H1 (cell line): ENCODE measurements at regions not wholly inside any gene's neighbourhood (a gene's known extent, or its start where the extent isn't known, plus 50 kb on each side); places are given as distances from the start of the nearest gene placed in this dataset.

Experiments
- CTCF ChIA-PET: fragments of 300-600 bp; sonication (Branson Sonifier 250); formaldehyde crosslinking; loops from one replicate; lab custom pipeline; 2021; ENCODE audit not compliant: partially characterized antibody; lab: Charles Lee
- POLR2A ChIA-PET: fragments of 300-600 bp; sonication (Branson Sonifier 250); formaldehyde crosslinking; loops from one replicate; lab custom pipeline; 2021; ENCODE audit warnings: inconsistent platforms; ENCODE audit not compliant: partially characterized antibody; lab: Charles Lee
- DNase-seq, 2 experiments: peaks; one replicate each; pipeline versions ENCODE4 v3.0.0 to v3.0.0-alpha.2; 2010 to 2022; ENCODE audit warnings: low spot score in 2 of 2, low read depth in 1 of 2, mixed read lengths in 1 of 2
- FAIRE-seq: peaks from 2 replicates; lab custom pipeline; 2011; peaks lifted over from hg19 to GRCh38; lab: Jason Lieb, UNC
- H2AFZ ChIP-seq: 2 replicates; pipeline ENCODE4 v1.8.1; 2012; ENCODE audit warnings: low read length, inconsistent platforms
- H2AK5ac ChIP-seq: 2 replicates; pipeline ENCODE4 v1.6.1; 2013; ENCODE audit warnings: low read depth, low read length
- H2BK120ac ChIP-seq: replicated peaks from 2 replicates; pipeline ENCODE3; 2013; ENCODE audit warnings: low read depth, low read length, inconsistent platforms
- H2BK12ac ChIP-seq: 2 replicates; pipeline ENCODE4 v1.6.1; 2013; ENCODE audit warnings: low read depth, low read length
- H2BK15ac ChIP-seq: 2 replicates; pipeline ENCODE4 v1.6.1; 2013; ENCODE audit warnings: low read length
- H2BK20ac ChIP-seq: 2 replicates; pipeline ENCODE4 v1.6.1; 2013; ENCODE audit warnings: low read length
- H2BK5ac ChIP-seq: 2 replicates; pipeline ENCODE4 v1.6.1; 2013; ENCODE audit warnings: low read depth, low read length
- H3K14ac ChIP-seq: 2 replicates; pipeline ENCODE4 v1.6.1; 2013; ENCODE audit warnings: inconsistent platforms; ENCODE audit not compliant: insufficient read length
- H3K18ac ChIP-seq: 2 replicates; pipeline ENCODE4 v1.6.1; 2013; ENCODE audit warnings: low read length; ENCODE audit errors: extremely low read depth
- H3K23ac ChIP-seq: 2 replicates; pipeline ENCODE4 v1.6.1; 2013; ENCODE audit warnings: inconsistent platforms; ENCODE audit not compliant: insufficient read length
- H3K23me2 ChIP-seq: 2 replicates; pipeline ENCODE4 v1.6.1; 2013; ENCODE audit warnings: low read depth, low read length
- H3K27ac ChIP-seq: 2 replicates; pipeline ENCODE4 v1.6.1; 2011; ENCODE audit warnings: low read depth, low read length, inconsistent platforms
- H3K27me3 ChIP-seq, 4 experiments: replicated peaks in 1 of 4; 1 replicate in 1 of 4; 2 replicates in 3 of 4; pipeline versions ENCODE4 v1.6.1 to v1.8.1; 2011 to 2013; ENCODE audit warnings: low read length in 3 of 4, mild to moderate bottlenecking in 3 of 4, inconsistent platforms in 2 of 4, mixed read lengths in 2 of 4, moderate library complexity in 1 of 4; ENCODE audit not compliant: control insufficient read depth in 3 of 4, insufficient read depth in 3 of 4; ENCODE audit errors: extremely low read depth in 1 of 4
- H3K36me3 ChIP-seq, 4 experiments: 2 replicates each; pipeline versions ENCODE4 v1.6.1 to v1.8.1; 2011 to 2013; ENCODE audit warnings: mild to moderate bottlenecking in 4 of 4, low read length in 3 of 4, moderate library complexity in 2 of 4, control low read depth in 1 of 4, inconsistent platforms in 1 of 4; ENCODE audit not compliant: insufficient read depth in 4 of 4, control insufficient read depth in 2 of 4
- H3K4ac ChIP-seq: replicated peaks from 2 replicates; pipeline ENCODE3; 2013; ENCODE audit warnings: low read length, low read depth, mixed read lengths, inconsistent platforms; ENCODE audit not compliant: insufficient read length
- H3K4me1 ChIP-seq, 4 experiments: replicated peaks in 1 of 4; 1 replicate in 1 of 4; 2 replicates in 3 of 4; pipeline versions ENCODE4 v1.6.1 to v1.8.1; 2011 to 2013; ENCODE audit warnings: low read length in 3 of 4, inconsistent platforms in 2 of 4, mixed read lengths in 1 of 4; ENCODE audit not compliant: insufficient read depth in 4 of 4, control insufficient read depth in 3 of 4
- H3K4me2 ChIP-seq, 2 experiments: 2 replicates each; pipeline versions ENCODE4 v1.6.1 to v1.8.1; 2011 to 2013; ENCODE audit warnings: low read depth in 2 of 2, low read length in 2 of 2, control low read depth in 1 of 2, inconsistent platforms in 1 of 2, mild to moderate bottlenecking in 1 of 2; ENCODE audit not compliant: insufficient read depth in 1 of 2
- H3K4me3 ChIP-seq, 4 experiments: fragments of 200-600, 300-600 bp in 1 of 4; sonication (generic), shearing (Covaris generic), sonication (Bioruptor Twin) in 1 of 4; 2 replicates each; pipeline versions ENCODE4 v1.5.1 to v1.8.1; 2011 to 2016; ENCODE audit warnings: low read length in 4 of 4, low read depth in 3 of 4, control low read depth in 2 of 4, inconsistent platforms in 2 of 4, mild to moderate bottlenecking in 2 of 4, mixed read lengths in 1 of 4, moderate library complexity in 1 of 4; ENCODE audit not compliant: insufficient read depth in 2 of 4; ENCODE audit errors: extremely low read depth in 1 of 4
- H3K56ac ChIP-seq: replicated peaks from 2 replicates; pipeline ENCODE3; 2013; ENCODE audit warnings: low read depth, mild to moderate bottlenecking, mixed read lengths, low read length, inconsistent platforms; ENCODE audit not compliant: insufficient read length
- H3K79me1 ChIP-seq: 2 replicates; pipeline ENCODE4 v1.6.1; 2013; ENCODE audit warnings: low read depth, low read length, control low read depth
- H3K79me2 ChIP-seq, 2 experiments: 2 replicates each; pipeline versions ENCODE4 v1.6.1 to v1.8.1; 2012 to 2013; ENCODE audit warnings: low read length in 2 of 2, mild to moderate bottlenecking in 2 of 2, inconsistent platforms in 1 of 2; ENCODE audit not compliant: insufficient read depth in 2 of 2, control insufficient read depth in 1 of 2
- H3K9ac ChIP-seq, 4 experiments: replicated peaks in 1 of 4; 1 replicate in 1 of 4; 2 replicates in 3 of 4; pipeline versions ENCODE4 v1.6.1 to v1.8.1; 2011 to 2013; ENCODE audit warnings: low read depth in 3 of 4, low read length in 3 of 4, control low read depth in 2 of 4, mild to moderate bottlenecking in 2 of 4, moderate library complexity in 2 of 4, inconsistent platforms in 1 of 4; ENCODE audit errors: extremely low read depth in 1 of 4
- H3K9me3 ChIP-seq, 2 experiments: 2 replicates each; pipeline versions ENCODE4 v1.6.1 to v1.8.1; 2012 to 2013; ENCODE audit warnings: mild to moderate bottlenecking in 2 of 2, moderate library complexity in 2 of 2, control low read depth in 1 of 2, inconsistent platforms in 1 of 2, low read depth in 1 of 2, low read length in 1 of 2, mixed read lengths in 1 of 2; ENCODE audit not compliant: insufficient read depth in 2 of 2
- H4K20me1 ChIP-seq, 2 experiments: replicated peaks in 1 of 2; 2 replicates each; pipeline versions ENCODE3 to v1.8.1; 2011 to 2013; ENCODE audit warnings: inconsistent platforms in 2 of 2, low read length in 2 of 2, mild to moderate bottlenecking in 1 of 2; ENCODE audit not compliant: insufficient read depth in 2 of 2, control insufficient read depth in 1 of 2
- H4K5ac ChIP-seq: 2 replicates; pipeline ENCODE4 v1.6.1; 2013; ENCODE audit warnings: low read length, low read depth, mixed read lengths, inconsistent platforms; ENCODE audit not compliant: insufficient read length
- H4K8ac ChIP-seq: 2 replicates; pipeline ENCODE4 v1.8.0; 2013; ENCODE audit warnings: mild to moderate bottlenecking, moderate library complexity, low read length, inconsistent platforms; ENCODE audit not compliant: insufficient read depth; ENCODE audit errors: extremely low read depth
- H4K91ac ChIP-seq: replicated peaks from 2 replicates; pipeline ENCODE3; 2013; ENCODE audit warnings: low read length, mixed read lengths, inconsistent platforms; ENCODE audit not compliant: insufficient read length
- CEBPB ChIP-seq: IDR thresholded peaks from 2 replicates; pipeline ENCODE4 v1.6.1; 2012; ENCODE audit warnings: low read depth, low read length
- CHD1 ChIP-seq: IDR thresholded peaks from 2 replicates; pipeline ENCODE4 v1.6.1; 2012; ENCODE audit warnings: low read depth, low read length, improper control_type of control experiment
- CHD2 ChIP-seq: IDR thresholded peaks from 2 replicates; pipeline ENCODE4 v1.6.1; 2012; ENCODE audit warnings: low read length, improper control_type of control experiment
- MAX ChIP-seq: IDR thresholded peaks from 2 replicates; pipeline ENCODE4 v1.6.1; 2012; ENCODE audit warnings: inconsistent platforms
- SRF ChIP-seq: IDR thresholded peaks from 2 replicates; pipeline ENCODE4 v1.6.1; 2011; ENCODE audit warnings: mild to moderate bottlenecking, low read depth, low read length, moderate library complexity
- SUZ12 ChIP-seq: fragments of 200-600 bp; sonication (generic); IDR thresholded peaks from 2 replicates; pipeline ENCODE4 v1.6.1; 2012; ENCODE audit warnings: mild to moderate bottlenecking, inconsistent platforms, low read length, moderate library complexity, mixed read lengths

DNA sequence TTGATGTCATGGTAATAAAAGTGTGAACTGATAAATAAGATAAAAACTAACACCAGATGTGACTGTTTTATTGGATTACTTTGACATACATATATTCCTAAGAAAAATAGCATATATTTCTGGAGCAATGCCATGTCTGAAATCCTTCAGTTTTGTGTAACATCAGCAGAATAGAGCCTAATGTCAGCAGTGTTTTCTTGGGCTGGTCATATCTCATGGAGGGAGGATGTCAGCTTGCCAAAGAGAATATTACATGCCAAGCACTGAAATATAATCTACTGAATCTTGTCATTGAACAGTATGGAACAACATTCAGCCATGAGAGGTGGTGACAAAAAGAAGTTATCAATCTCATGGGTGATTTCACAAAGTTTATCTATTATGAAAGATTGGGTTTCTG, 220.3 kb downstream of the KLHL28 start:
- no peak overlapping the region for H3K14ac ChIP-seq
- no peak overlapping the region for H2AFZ ChIP-seq
- no peak overlapping the region for H4K8ac ChIP-seq
- no peak overlapping the region for H2BK120ac ChIP-seq
- no peaks in the 10 kb centered on the region for H3K4me1 ChIP-seq
- no peak overlapping the region for H3K4me2 ChIP-seq
- H4K5ac ChIP-seq, result no peak overlapping the region
- H3K9me3 ChIP-seq, result no peaks in the 10 kb centered on the region
- no peaks in the 10 kb centered on the region for H3K27me3 ChIP-seq
- no peak overlapping the region for H2AK5ac ChIP-seq
- H2BK12ac ChIP-seq, result no peak overlapping the region
- H3K18ac ChIP-seq, result no peak overlapping the region
- no peaks in the 10 kb centered on the region for H4K20me1 ChIP-seq
- no peaks in the 10 kb centered on the region for H3K79me1 ChIP-seq
- no peaks in the 10 kb centered on the region for H3K36me3 ChIP-seq
- no peak overlapping the region for H3K56ac ChIP-seq
- H4K91ac ChIP-seq, result no peak overlapping the region
- TF ChIP-seq CHD2 (no peak), CEBPB (no peak), MAX (no peak), CHD1 (no peak), SRF (no peak), SUZ12 (no peak)
- no peaks in the 10 kb centered on the region for H3K23me2 ChIP-seq
- no peak overlapping the region for H2BK20ac ChIP-seq
- H2BK5ac ChIP-seq, result no peak overlapping the region
- no peaks in the 10 kb centered on the region for H3K79me2 ChIP-seq
- no peak overlapping the region for H3K27ac ChIP-seq
- FAIRE-seq (no peak), DNase-seq (no peak)
- H2BK15ac ChIP-seq, result no peak overlapping the region
- CTCF ChIA-PET, result no interaction called here
- H3K4me3 ChIP-seq, result no peak overlapping the region
- H3K4ac ChIP-seq, result no peak overlapping the region
- POLR2A ChIA-PET, result no interaction called here
- peak overlapping the region in 1 of 4 experiments; percentile 8; a peak in 1 of 7 replicates for H3K9ac ChIP-seq
- no peak overlapping the region for H3K23ac ChIP-seq
